ENCODE measurements at regions not wholly inside any gene's neighbourhood (a gene's known extent, or its start where the extent isn't known, plus 50 kb on each side); places are given as distances from the start of the nearest gene placed in this dataset.

GRCh38 chr15:35852818-35853624 is 307.1 kb upstream of the DPH6 start:
- H3K27ac ChIP-seq = no peak overlapping the region
- no peak for TF ChIP-seq CTCF (IDR thresholded peaks at IDR 0.05 in 4 of 5, conservative IDR thresholded peaks at IDR 0.05 in 1 of 5)
- no peak for TF ChIP-seq POLR2A (IDR thresholded peaks at IDR 0.05)
- no peaks in the 10 kb centered on the region for H3K36me3 ChIP-seq
- DNase-seq (no peak), ATAC-seq (no peak)
- no peak overlapping the region for H3K4me3 ChIP-seq
- H3K4me1 ChIP-seq = peaks cover 0 to 2% of the 10 kb centered on the region in 2 donors
- intact Hi-C loops (cut with DNase I; ENCODE audit: low total_unique reads) = no loop called here
- no peaks in the 10 kb centered on the region for H3K27me3 ChIP-seq
- in situ Hi-C loops (cut with MboI; ENCODE audit: low sequenced_read_pairs in 4 of 4) = no loop called here
- H3K9me3 ChIP-seq = no peaks in the 10 kb centered on the region

GRCh38 chr15:35854316-35854715 is 308.4 kb upstream of the DPH6 start:
- H3K9me3 ChIP-seq = no peaks in the 10 kb centered on the region
- H3K4me1 ChIP-seq = peaks cover 0 to 2% of the 10 kb centered on the region in 2 donors
- ATAC-seq (no peak), DNase-seq (no peak)
- intact Hi-C loops (cut with DNase I; ENCODE audit: low total_unique reads) = no loop called here
- H3K4me3 ChIP-seq = no peak overlapping the region
- TF ChIP-seq POLR2A (IDR thresholded peaks at IDR 0.05) = no peak
- no peak for TF ChIP-seq CTCF (IDR thresholded peaks at IDR 0.05 in 4 of 5, conservative IDR thresholded peaks at IDR 0.05 in 1 of 5)
- no peaks in the 10 kb centered on the region for H3K27me3 ChIP-seq
- in situ Hi-C loops (cut with MboI; ENCODE audit: low sequenced_read_pairs in 4 of 4) = no loop called here
- H3K36me3 ChIP-seq = no peaks in the 10 kb centered on the region
- H3K27ac ChIP-seq = no peak overlapping the region

GRCh38 chr15:35857567-35858226 is 311.7 kb upstream of the DPH6 start:
- DNase-seq = no peak
- H3K4me3 ChIP-seq = no peak overlapping the region
- no peak overlapping the region for H3K27ac ChIP-seq
- H3K9me3 ChIP-seq = no peaks in the 10 kb centered on the region
- in situ Hi-C loops (cut with MboI; ENCODE audit: low sequenced_read_pairs in 4 of 4) = no loop called here
- H3K27me3 ChIP-seq = no peaks in the 10 kb centered on the region
- TF ChIP-seq POLR2A (IDR thresholded peaks at IDR 0.05) (no peak), CTCF (IDR thresholded peaks at IDR 0.05 in 4 of 5, conservative IDR thresholded peaks at IDR 0.05 in 1 of 5) (no peak)
- intact Hi-C loops (cut with DNase I; ENCODE audit: low total_unique reads) = no loop called here
- no peak for ATAC-seq
- no peaks in the 10 kb centered on the region for H3K36me3 ChIP-seq
- H3K4me1 ChIP-seq = peaks cover 0 to 2% of the 10 kb centered on the region in 2 donors

GRCh38 chr15:35858707-35859106 is 312.7 kb upstream of the DPH6 start:
- H3K27me3 ChIP-seq = no peaks in the 10 kb centered on the region
- no peak overlapping the region for H3K4me3 ChIP-seq
- TF ChIP-seq POLR2A (IDR thresholded peaks at IDR 0.05) = no peak
- no peak for TF ChIP-seq CTCF (IDR thresholded peaks at IDR 0.05 in 4 of 5, conservative IDR thresholded peaks at IDR 0.05 in 1 of 5)
- peaks cover 0 to 2% of the 10 kb centered on the region in 2 donors for H3K4me1 ChIP-seq
- no peak overlapping the region for H3K27ac ChIP-seq
- DNase-seq = no peak
- intact Hi-C loops (cut with DNase I; ENCODE audit: low total_unique reads) = no loop called here
- ATAC-seq = no peak
- no peaks in the 10 kb centered on the region for H3K9me3 ChIP-seq
- no peaks in the 10 kb centered on the region for H3K36me3 ChIP-seq
- in situ Hi-C loops (cut with MboI; ENCODE audit: low sequenced_read_pairs in 4 of 4) = no loop called here
